Activated CD8-positive, alpha-beta memory T cell treated with anti-CD3 and anti-CD28 coated beads, Interleukin-2, amount 50 U/mL, for 1 hour (primary cell): ENCODE measurements at regions not wholly inside any gene's neighbourhood (a gene's known extent, or its start where the extent isn't known, plus 50 kb on each side); places are given as distances from the start of the nearest gene placed in this dataset.
"Not testable (repeated sequence)": the region's sequence is repeated elsewhere in the genome, so short reads cannot be mapped to it uniquely, and the experiment has no call there.

Source experiments
- DNase-seq: peaks from one replicate; pipeline ENCODE4 v3.0.0-alpha.2; 2020; ENCODE audit errors: extremely low read depth

GRCh38 chr2:14422426-14422825 lies 210.1 kb upstream of the LRATD1 start:
- no peak for DNase-seq

- DNase-seq: no peak
Observed at GRCh38 chr2:14423145-14423906, 209.2 kb upstream of the LRATD1 start.

- DNase-seq: no peak
Observed at GRCh38 chr2:14424478-14425390, 207.8 kb upstream of the LRATD1 start.

GRCh38 chr2:14425869-14426268 lies 206.6 kb upstream of the LRATD1 start:
- no peak for DNase-seq

GRCh38 chr2:14428056-14428455 lies 204.5 kb upstream of the LRATD1 start:
- DNase-seq: no peak

GRCh38 chr2:14433946-14434495 lies 198.5 kb upstream of the LRATD1 start:
- DNase-seq: no peak

- DNase-seq: no peak
Observed at GRCh38 chr2:14445670-14446069, 186.8 kb upstream of the LRATD1 start.

GRCh38 chr2:14448340-14448739 lies 184.2 kb upstream of the LRATD1 start:
- no peak for DNase-seq

- no peak for DNase-seq
Observed at GRCh38 chr2:14451312-14451711, 181.2 kb upstream of the LRATD1 start.

- no peak for DNase-seq
Observed at GRCh38 chr2:14454202-14454601, 178.3 kb upstream of the LRATD1 start.

GRCh38 chr2:14459786-14460325 lies 172.7 kb upstream of the LRATD1 start:
- DNase-seq: no peak

- DNase-seq: no peak
Observed at GRCh38 chr2:14475994-14476393, 156.5 kb upstream of the LRATD1 start.

- DNase-seq: no peak
Observed at GRCh38 chr2:14479486-14479885, 153.0 kb upstream of the LRATD1 start.

GRCh38 chr2:14480120-14480519 lies 152.4 kb upstream of the LRATD1 start:
- no peak for DNase-seq

GRCh38 chr2:14480906-14481305 lies 151.6 kb upstream of the LRATD1 start:
- no peak for DNase-seq

- no peak for DNase-seq
Observed at GRCh38 chr2:14492920-14493503, 139.5 kb upstream of the LRATD1 start.

- no peak for DNase-seq
Observed at GRCh38 chr2:14494759-14495158, 137.8 kb upstream of the LRATD1 start.

- DNase-seq: no peak
Observed at GRCh38 chr2:14501061-14501460, 131.5 kb upstream of the LRATD1 start.

GRCh38 chr2:14506955-14507354 lies 125.6 kb upstream of the LRATD1 start:
- DNase-seq: not testable (repeated sequence)

GRCh38 chr2:14511541-14511940 lies 121.0 kb upstream of the LRATD1 start:
- no peak for DNase-seq

- DNase-seq: no peak
Observed at GRCh38 chr2:14513903-14514302, 118.6 kb upstream of the LRATD1 start.

- DNase-seq: no peak
Observed at GRCh38 chr2:14516844-14517243, 115.7 kb upstream of the LRATD1 start.
